ENCODE measurements at regions not wholly inside any gene's neighbourhood (a gene's known extent, or its start where the extent isn't known, plus 50 kb on each side); places are given as distances from the start of the nearest gene placed in this dataset.

- ATAC-seq (no peak), DNase-seq (no peak)
- Mint-ChIP-seq H3K4me1 (no peaks in the 10 kb centered on the region), H3K27ac (no peak overlapping the region), H3K36me3 (ENCODE audit: low read depth) (no peaks in the 10 kb centered on the region), H3K9me3 (peaks cover 18% of the 10 kb centered on the region), H3K4me3 (no peak overlapping the region), H3K27me3 (no peaks in the 10 kb centered on the region)
Measured at GRCh38 chr14:44297437-44297836, 209.6 kb downstream of the FSCB start.

- no peaks in the 10 kb centered on the region for H3K4me1 Mint-ChIP-seq
- H3K27ac Mint-ChIP-seq, result no peak overlapping the region
- no peaks in the 10 kb centered on the region for H3K27me3 Mint-ChIP-seq
- H3K4me3 Mint-ChIP-seq, result no peak overlapping the region
- no peak for DNase-seq
- H3K36me3 Mint-ChIP-seq (ENCODE audit: low read depth), result no peaks in the 10 kb centered on the region
- ATAC-seq, result no peak
- peaks cover 4% of the 10 kb centered on the region for H3K9me3 Mint-ChIP-seq
Measured at GRCh38 chr14:44291366-44291915, 215.6 kb downstream of the FSCB start.

- no peaks in the 10 kb centered on the region for H3K27me3 Mint-ChIP-seq
- ATAC-seq, result no peak
- no peak overlapping the region for H3K27ac Mint-ChIP-seq
- no peaks in the 10 kb centered on the region for H3K9me3 Mint-ChIP-seq
- H3K36me3 Mint-ChIP-seq (ENCODE audit: low read depth), result no peaks in the 10 kb centered on the region
- H3K4me1 Mint-ChIP-seq, result no peaks in the 10 kb centered on the region
- DNase-seq, result no peak
- no peak overlapping the region for H3K4me3 Mint-ChIP-seq
Measured at GRCh38 chr14:44287858-44288257, 219.2 kb downstream of the FSCB start.

- Mint-ChIP-seq H3K36me3 (ENCODE audit: low read depth) (no peaks in the 10 kb centered on the region), H3K9me3 (peaks cover 4% of the 10 kb centered on the region), H3K4me1 (no peaks in the 10 kb centered on the region), H3K27me3 (no peaks in the 10 kb centered on the region), H3K4me3 (no peak overlapping the region), H3K27ac (no peak overlapping the region)
- no peak for DNase-seq
- ATAC-seq, result no peak
Measured at GRCh38 chr14:44286201-44286600, 220.9 kb downstream of the FSCB start.

DNA sequence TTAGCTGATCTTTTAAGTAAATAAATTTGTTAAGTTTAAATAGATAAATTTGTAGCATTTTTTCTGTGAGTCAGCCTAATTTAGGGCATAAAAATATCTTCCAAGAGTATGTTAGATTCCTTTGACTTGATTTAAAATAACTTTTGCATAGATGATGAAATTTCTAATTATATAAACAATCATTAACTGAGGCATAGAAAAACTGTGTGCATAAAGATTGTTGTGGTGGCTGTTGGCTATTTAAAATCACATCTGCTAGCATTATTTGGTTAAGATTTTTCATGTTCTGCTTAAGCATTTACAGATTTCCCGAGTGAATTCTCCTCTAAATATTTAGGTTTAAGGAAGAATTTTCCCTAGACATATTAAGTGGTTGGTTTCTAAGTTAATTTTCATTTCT lies 223.2 kb downstream of the FSCB start:
- H3K27ac Mint-ChIP-seq, result no peak overlapping the region
- peaks cover 4% of the 10 kb centered on the region for H3K9me3 Mint-ChIP-seq
- no peaks in the 10 kb centered on the region for H3K27me3 Mint-ChIP-seq
- H3K4me1 Mint-ChIP-seq, result no peaks in the 10 kb centered on the region
- DNase-seq, result no peak
- ATAC-seq, result no peak
- H3K4me3 Mint-ChIP-seq, result no peak overlapping the region
- H3K36me3 Mint-ChIP-seq (ENCODE audit: low read depth), result no peaks in the 10 kb centered on the region

- Mint-ChIP-seq H3K4me1 (no peaks in the 10 kb centered on the region), H3K4me3 (no peak overlapping the region), H3K27me3 (no peaks in the 10 kb centered on the region), H3K27ac (no peak overlapping the region), H3K36me3 (ENCODE audit: low read depth) (no peaks in the 10 kb centered on the region), H3K9me3 (peaks cover 4% of the 10 kb centered on the region)
- no peak for DNase-seq
- ATAC-seq, result no peak
Measured at GRCh38 chr14:44279357-44279756, 227.7 kb downstream of the FSCB start.

- no peak for DNase-seq
- Mint-ChIP-seq H3K4me3 (no peak overlapping the region), H3K27ac (no peak overlapping the region), H3K4me1 (no peaks in the 10 kb centered on the region), H3K9me3 (peaks cover 18% of the 10 kb centered on the region), H3K36me3 (ENCODE audit: low read depth) (no peaks in the 10 kb centered on the region), H3K27me3 (no peaks in the 10 kb centered on the region)
- ATAC-seq, result no peak
Measured at GRCh38 chr14:44271637-44272036, 235.4 kb downstream of the FSCB start.

- peaks cover 24% of the 10 kb centered on the region for H3K9me3 Mint-ChIP-seq
- no peak for ATAC-seq
- no peaks in the 10 kb centered on the region for H3K36me3 Mint-ChIP-seq (ENCODE audit: low read depth)
- H3K27ac Mint-ChIP-seq, result no peak overlapping the region
- H3K27me3 Mint-ChIP-seq, result no peaks in the 10 kb centered on the region
- DNase-seq, result no peak
- H3K4me3 Mint-ChIP-seq, result no peak overlapping the region
- no peaks in the 10 kb centered on the region for H3K4me1 Mint-ChIP-seq
Measured at GRCh38 chr14:44271006-44271405, 236.1 kb downstream of the FSCB start.

GRCh38 chr14:44265246-44265645 lies 241.8 kb downstream of the FSCB start:
- Mint-ChIP-seq H3K36me3 (ENCODE audit: low read depth) (no peaks in the 10 kb centered on the region), H3K4me3 (no peak overlapping the region), H3K4me1 (no peaks in the 10 kb centered on the region), H3K9me3 (peaks cover 47% of the 10 kb centered on the region), H3K27me3 (no peaks in the 10 kb centered on the region), H3K27ac (no peak overlapping the region)
- no peak for DNase-seq
- ATAC-seq, result no peak

- H3K4me1 Mint-ChIP-seq, result no peaks in the 10 kb centered on the region
- no peaks in the 10 kb centered on the region for H3K36me3 Mint-ChIP-seq (ENCODE audit: low read depth)
- peaks cover 20% of the 10 kb centered on the region for H3K9me3 Mint-ChIP-seq
Measured at GRCh38 chr14:44215660-44216059, 291.4 kb downstream of the FSCB start.

GRCh38 chr14:44211718-44212117 lies 295.4 kb downstream of the FSCB start:
- Mint-ChIP-seq H3K27ac (no peak overlapping the region), H3K9me3 (peaks cover 9% of the 10 kb centered on the region), H3K27me3 (no peaks in the 10 kb centered on the region), H3K4me1 (no peaks in the 10 kb centered on the region), H3K36me3 (ENCODE audit: low read depth) (no peaks in the 10 kb centered on the region), H3K4me3 (no peak overlapping the region)
- DNase-seq (no peak), ATAC-seq (no peak)

More at GRCh38 chr14:44215660-44216059, 291.4 kb downstream of the FSCB start:
- H3K4me3 Mint-ChIP-seq, result no peak overlapping the region
- DNase-seq (no peak), ATAC-seq (no peak)
- H3K27ac Mint-ChIP-seq, result no peak overlapping the region
- no peaks in the 10 kb centered on the region for H3K27me3 Mint-ChIP-seq

DNA sequence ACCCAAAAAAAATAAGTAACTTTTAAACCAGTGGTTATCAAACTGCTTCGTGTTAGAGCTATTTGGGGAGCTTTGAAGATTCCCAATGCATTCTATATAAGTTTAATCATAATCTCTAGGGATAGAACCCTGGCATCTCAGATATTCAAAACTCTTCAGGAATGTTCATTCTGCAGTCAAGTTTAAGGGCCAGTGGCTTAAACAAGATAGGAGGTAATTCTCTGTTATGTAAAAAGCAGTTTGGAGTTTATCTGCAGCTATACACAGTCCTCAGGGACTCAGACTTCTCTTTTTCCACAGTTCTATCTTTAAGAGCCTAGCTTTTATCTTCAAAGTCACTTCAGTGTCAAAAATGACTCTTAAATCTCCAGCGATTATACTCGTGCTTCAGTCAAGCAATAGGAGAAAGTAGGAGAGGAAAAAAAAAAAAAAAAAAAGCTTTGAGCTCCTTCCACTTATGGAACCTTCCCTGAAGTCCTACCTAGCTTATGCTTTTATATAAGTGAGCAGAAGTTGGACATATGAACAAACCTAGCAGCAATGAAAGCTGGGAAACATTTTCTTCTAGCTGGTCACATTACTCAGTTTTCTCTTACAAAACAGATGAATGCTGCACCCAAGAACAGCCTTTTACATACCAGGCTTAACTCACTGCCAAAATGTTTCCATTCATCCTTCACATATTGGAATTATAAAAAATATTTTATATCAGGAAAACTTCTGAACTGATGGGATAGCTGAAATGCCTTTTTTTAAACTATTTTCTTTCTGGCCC lies 302.8 kb downstream of the FSCB start:
- H3K4me1 Mint-ChIP-seq, result no peaks in the 10 kb centered on the region
- H3K4me3 Mint-ChIP-seq, result no peak overlapping the region
- ATAC-seq, result no peak
- H3K27me3 Mint-ChIP-seq, result no peaks in the 10 kb centered on the region
- peaks cover 12% of the 10 kb centered on the region for H3K9me3 Mint-ChIP-seq
- no peak overlapping the region for H3K27ac Mint-ChIP-seq
- H3K36me3 Mint-ChIP-seq (ENCODE audit: low read depth), result no peaks in the 10 kb centered on the region
- DNase-seq, result no peak

GRCh38 chr14:44180975-44181374 lies 326.1 kb downstream of the FSCB start:
- DNase-seq (no peak), ATAC-seq (no peak)
- no peak overlapping the region for H3K27ac Mint-ChIP-seq
- no peaks in the 10 kb centered on the region for H3K4me1 Mint-ChIP-seq
- H3K9me3 Mint-ChIP-seq, result peaks cover 22% of the 10 kb centered on the region
- no peaks in the 10 kb centered on the region for H3K27me3 Mint-ChIP-seq
- no peak overlapping the region for H3K4me3 Mint-ChIP-seq
- no peaks in the 10 kb centered on the region for H3K36me3 Mint-ChIP-seq (ENCODE audit: low read depth)

GRCh38 chr14:44170556-44170955 lies 336.5 kb downstream of the FSCB start:
- H3K27ac Mint-ChIP-seq, result no peak overlapping the region
- DNase-seq (no peak), ATAC-seq (no peak)
- H3K9me3 Mint-ChIP-seq, result peaks cover 11% of the 10 kb centered on the region
- no peaks in the 10 kb centered on the region for H3K36me3 Mint-ChIP-seq (ENCODE audit: low read depth)
- no peaks in the 10 kb centered on the region for H3K4me1 Mint-ChIP-seq
- H3K27me3 Mint-ChIP-seq, result no peaks in the 10 kb centered on the region
- no peak overlapping the region for H3K4me3 Mint-ChIP-seq

GRCh38 chr14:44170101-44170500 lies 337.0 kb downstream of the FSCB start:
- Mint-ChIP-seq H3K4me3 (no peak overlapping the region), H3K9me3 (peaks cover 11% of the 10 kb centered on the region), H3K27me3 (no peaks in the 10 kb centered on the region), H3K4me1 (no peaks in the 10 kb centered on the region), H3K27ac (no peak overlapping the region), H3K36me3 (ENCODE audit: low read depth) (no peaks in the 10 kb centered on the region)
- no peak for DNase-seq
- no peak for ATAC-seq
